HL-60 (cell line): ENCODE measurements at regions not wholly inside any gene's neighbourhood (a gene's known extent, or its start where the extent isn't known, plus 50 kb on each side); places are given as distances from the start of the nearest gene placed in this dataset.

Experiments used
- DNase-seq, 2 experiments: peaks; one replicate each; pipeline ENCODE4 v3.0.0-alpha.2; 2010 to 2020; ENCODE audit warnings: low read depth in 1 of 2, low spot score in 1 of 2
- H3K27ac ChIP-seq: fragments of 250-450 bp; sonication (Bioruptor Pico); replicated peaks from 2 replicates; pipeline ENCODE4 v1.5.1; 2020; ENCODE audit warnings: mild to moderate bottlenecking, moderate library complexity
- H3K27me3 ChIP-seq: fragments of 250-450 bp; sonication (Bioruptor Pico); 2 replicates; pipeline ENCODE4 v1.5.1; 2021; ENCODE audit warnings: mild to moderate bottlenecking, moderate library complexity; ENCODE audit not compliant: insufficient read depth, poor library complexity, severe bottlenecking
- H3K4me3 ChIP-seq: replicated peaks from 2 replicates; pipeline ENCODE4 v1.5.1; 2011; ENCODE audit warnings: mild to moderate bottlenecking, control low read depth, low read length; ENCODE audit not compliant: insufficient read depth
- GABPA ChIP-seq: IDR thresholded peaks from 2 replicates; pipeline ENCODE4 v1.6.1; 2012; ENCODE audit warnings: low read depth
- POLR2AphosphoS5 ChIP-seq: IDR thresholded peaks from 2 replicates; pipeline ENCODE4 v1.6.1; 2012; ENCODE audit warnings: low read depth
- SPI1 ChIP-seq: IDR thresholded peaks from 2 replicates; pipeline ENCODE4 v1.6.1; 2012; ENCODE audit warnings: low read depth, mild to moderate bottlenecking, borderline replicate concordance
- TF ChIP-seq, protein P1 (sequence below): IDR thresholded peaks from one replicate; pipeline ENCODE4 v1.5.1; 2011; ENCODE audit warnings: low read length, control low read depth, inconsistent platforms; ENCODE audit not compliant: insufficient read depth
- TF ChIP-seq, protein P2 (sequence below): IDR thresholded peaks from 2 replicates; pipeline ENCODE4 v1.6.1; 2012; ENCODE audit warnings: low read depth; ENCODE audit not compliant: insufficient replicate concordance

DNA sequence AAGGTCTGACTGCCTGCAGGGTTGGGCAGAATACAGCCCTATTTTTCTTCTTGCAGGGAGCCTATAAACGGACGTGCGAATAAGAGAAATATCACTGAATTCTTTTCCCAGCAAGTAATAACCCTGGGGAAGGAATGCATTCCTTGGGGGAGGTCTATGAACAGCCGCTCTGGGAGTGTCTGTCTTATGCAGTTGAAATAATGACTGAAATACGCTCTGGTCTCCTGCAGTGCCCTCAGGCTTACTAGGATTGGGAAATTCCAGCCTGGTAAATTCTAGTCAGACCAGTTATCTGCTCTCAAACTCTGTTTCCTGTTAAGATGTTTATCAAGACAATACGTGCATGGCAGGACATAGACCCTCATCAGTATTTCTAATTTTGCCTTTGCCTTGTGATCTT, 72.1 kb upstream of the FAM241A start:
- TF ChIP-seq, protein P1, sequence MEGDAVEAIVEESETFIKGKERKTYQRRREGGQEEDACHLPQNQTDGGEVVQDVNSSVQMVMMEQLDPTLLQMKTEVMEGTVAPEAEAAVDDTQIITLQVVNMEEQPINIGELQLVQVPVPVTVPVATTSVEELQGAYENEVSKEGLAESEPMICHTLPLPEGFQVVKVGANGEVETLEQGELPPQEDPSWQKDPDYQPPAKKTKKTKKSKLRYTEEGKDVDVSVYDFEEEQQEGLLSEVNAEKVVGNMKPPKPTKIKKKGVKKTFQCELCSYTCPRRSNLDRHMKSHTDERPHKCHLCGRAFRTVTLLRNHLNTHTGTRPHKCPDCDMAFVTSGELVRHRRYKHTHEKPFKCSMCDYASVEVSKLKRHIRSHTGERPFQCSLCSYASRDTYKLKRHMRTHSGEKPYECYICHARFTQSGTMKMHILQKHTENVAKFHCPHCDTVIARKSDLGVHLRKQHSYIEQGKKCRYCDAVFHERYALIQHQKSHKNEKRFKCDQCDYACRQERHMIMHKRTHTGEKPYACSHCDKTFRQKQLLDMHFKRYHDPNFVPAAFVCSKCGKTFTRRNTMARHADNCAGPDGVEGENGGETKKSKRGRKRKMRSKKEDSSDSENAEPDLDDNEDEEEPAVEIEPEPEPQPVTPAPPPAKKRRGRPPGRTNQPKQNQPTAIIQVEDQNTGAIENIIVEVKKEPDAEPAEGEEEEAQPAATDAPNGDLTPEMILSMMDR, result no peak
- TF ChIP-seq, protein P2, sequence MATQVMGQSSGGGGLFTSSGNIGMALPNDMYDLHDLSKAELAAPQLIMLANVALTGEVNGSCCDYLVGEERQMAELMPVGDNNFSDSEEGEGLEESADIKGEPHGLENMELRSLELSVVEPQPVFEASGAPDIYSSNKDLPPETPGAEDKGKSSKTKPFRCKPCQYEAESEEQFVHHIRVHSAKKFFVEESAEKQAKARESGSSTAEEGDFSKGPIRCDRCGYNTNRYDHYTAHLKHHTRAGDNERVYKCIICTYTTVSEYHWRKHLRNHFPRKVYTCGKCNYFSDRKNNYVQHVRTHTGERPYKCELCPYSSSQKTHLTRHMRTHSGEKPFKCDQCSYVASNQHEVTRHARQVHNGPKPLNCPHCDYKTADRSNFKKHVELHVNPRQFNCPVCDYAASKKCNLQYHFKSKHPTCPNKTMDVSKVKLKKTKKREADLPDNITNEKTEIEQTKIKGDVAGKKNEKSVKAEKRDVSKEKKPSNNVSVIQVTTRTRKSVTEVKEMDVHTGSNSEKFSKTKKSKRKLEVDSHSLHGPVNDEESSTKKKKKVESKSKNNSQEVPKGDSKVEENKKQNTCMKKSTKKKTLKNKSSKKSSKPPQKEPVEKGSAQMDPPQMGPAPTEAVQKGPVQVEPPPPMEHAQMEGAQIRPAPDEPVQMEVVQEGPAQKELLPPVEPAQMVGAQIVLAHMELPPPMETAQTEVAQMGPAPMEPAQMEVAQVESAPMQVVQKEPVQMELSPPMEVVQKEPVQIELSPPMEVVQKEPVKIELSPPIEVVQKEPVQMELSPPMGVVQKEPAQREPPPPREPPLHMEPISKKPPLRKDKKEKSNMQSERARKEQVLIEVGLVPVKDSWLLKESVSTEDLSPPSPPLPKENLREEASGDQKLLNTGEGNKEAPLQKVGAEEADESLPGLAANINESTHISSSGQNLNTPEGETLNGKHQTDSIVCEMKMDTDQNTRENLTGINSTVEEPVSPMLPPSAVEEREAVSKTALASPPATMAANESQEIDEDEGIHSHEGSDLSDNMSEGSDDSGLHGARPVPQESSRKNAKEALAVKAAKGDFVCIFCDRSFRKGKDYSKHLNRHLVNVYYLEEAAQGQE, result no peak
- TF ChIP-seq SPI1 (no peak), GABPA (no peak), POLR2AphosphoS5 (no peak)
- Histone ChIP-seq H3K27ac (no peak overlapping the region), H3K4me3 (no peak overlapping the region), H3K27me3 (no peaks in the 10 kb centered on the region)
- no peak for DNase-seq

DNA sequence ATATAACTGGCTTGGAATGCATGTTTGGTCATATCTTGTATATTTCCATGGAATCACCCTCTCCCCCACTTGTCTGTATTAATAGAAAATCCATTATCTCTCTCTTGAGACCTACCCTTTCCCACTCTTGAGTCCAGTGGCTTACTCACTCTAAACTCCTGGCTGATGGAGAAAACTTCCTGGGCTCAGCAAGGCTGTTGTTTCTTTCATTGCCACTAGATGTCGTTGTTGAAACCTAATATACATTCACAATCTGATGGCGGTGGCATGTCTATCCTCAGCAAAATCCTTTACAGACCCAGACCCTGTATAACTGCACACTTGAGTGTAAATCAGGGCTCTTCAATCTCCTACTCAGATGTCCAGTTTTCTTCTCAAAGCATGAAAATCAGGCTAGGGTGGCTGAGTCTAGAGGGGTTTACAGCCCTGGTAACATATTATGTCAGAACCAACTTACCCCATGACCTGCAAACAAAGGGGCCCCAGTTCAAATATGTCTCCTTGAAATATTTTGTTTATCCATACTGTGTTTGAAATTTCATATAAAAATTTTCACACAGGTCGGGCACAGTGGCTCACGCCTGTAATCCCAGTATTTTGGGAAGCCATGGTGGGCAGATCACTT, 70.0 kb upstream of the FAM241A start:
- DNase-seq, result peak in 1 of 2 experiments; percentile 40

DNA sequence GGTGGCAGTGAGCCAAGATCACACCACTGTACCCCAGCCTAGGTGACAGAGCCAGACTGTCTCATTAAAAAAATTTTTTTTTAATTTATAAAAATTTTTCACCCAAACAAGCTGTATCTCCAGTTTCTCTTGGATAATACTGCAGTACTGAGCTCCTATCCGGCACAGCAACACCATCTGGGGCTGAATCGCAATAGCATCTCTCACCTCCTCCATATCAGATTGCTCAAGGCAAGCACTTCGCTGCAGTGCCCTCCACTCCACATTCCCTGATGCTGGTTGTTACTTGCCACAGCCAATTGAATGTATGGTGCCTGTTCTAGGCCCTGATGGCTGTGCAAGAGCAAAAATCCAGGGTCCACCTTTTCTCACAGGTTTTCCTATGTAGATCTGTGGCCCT, 69.3 kb upstream of the FAM241A start:
- TF ChIP-seq POLR2AphosphoS5 (no peak), SPI1 (no peak), GABPA (no peak)
- TF ChIP-seq, protein P2, result no peak
- TF ChIP-seq, protein P1, result no peak
- H3K4me3 ChIP-seq, result no peak overlapping the region

More for the DNA sequence above, 70.0 kb upstream of the FAM241A start:
- Histone ChIP-seq H3K27me3 (no peaks in the 10 kb centered on the region), H3K27ac (no peak overlapping the region), H3K4me3 (no peak overlapping the region)
- no peak for TF ChIP-seq SPI1
- TF ChIP-seq, protein P1, result peak; percentile 80
- no peak for TF ChIP-seq GABPA

DNA sequence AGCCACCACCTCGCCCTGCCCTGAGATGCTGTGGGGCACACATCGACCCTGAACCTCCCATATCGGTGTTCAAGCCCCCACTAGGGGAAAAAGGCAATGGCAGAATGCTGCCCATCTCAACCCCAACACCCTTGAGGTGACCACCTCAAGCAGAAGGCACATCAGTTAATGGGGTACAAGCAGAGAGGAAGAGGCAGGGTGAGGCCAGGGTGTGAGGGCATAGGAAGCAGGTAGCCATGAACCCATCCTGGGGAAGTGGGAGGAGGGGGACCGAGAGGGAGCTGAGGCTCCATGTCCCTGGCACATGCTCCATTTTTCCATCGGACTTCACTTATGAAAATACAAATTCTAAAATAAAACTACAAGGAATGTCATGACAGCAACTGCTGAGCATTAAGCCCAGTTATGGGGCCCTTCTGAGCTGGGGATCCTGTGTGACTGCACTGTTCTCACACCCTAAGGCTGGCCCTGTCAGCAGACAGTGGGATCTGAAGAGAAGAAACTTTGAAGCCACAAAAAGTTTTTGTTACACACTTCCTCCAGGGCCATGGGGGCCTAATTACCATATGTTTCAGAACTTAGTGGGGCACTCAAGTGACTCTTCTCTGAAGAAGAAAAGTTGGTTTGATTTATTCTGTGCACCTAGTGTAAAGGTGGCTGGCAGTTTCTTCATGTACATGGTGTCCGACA, 68.2 kb upstream of the FAM241A start:
- Histone ChIP-seq H3K27me3 (no peaks in the 10 kb centered on the region), H3K4me3 (no peak overlapping the region), H3K27ac (no peak overlapping the region)
- TF ChIP-seq SPI1 (no peak), POLR2AphosphoS5 (no peak), GABPA (no peak)
- TF ChIP-seq, protein P2, result no peak
- TF ChIP-seq, protein P1, result no peak
- DNase-seq, result no peak

More for the DNA sequence above, 69.3 kb upstream of the FAM241A start:
- Histone ChIP-seq H3K27ac (no peak overlapping the region), H3K27me3 (no peaks in the 10 kb centered on the region)
- DNase-seq, result no peak
